Neural crest cell (in vitro differentiated cells): ENCODE measurements at regions not wholly inside any gene's neighbourhood (a gene's known extent, or its start where the extent isn't known, plus 50 kb on each side); places are given as distances from the start of the nearest gene placed in this dataset.
A peak's percentile ranks its signal among the peaks of the same experiment; 100 is the strongest.
"Not testable (repeated sequence)": the region's sequence is repeated elsewhere in the genome, so short reads cannot be mapped to it uniquely, and the experiment has no call there.

Experiments
- DNase-seq: peaks from one replicate; pipeline ENCODE4 v3.0.0; 2021; ENCODE audit warnings: low read depth, mixed read lengths, low spot score
- H3K27ac Mint-ChIP-seq: one replicate; pipeline ENCODE4 v1.8.0; 2021; ENCODE audit warnings: mild to moderate bottlenecking, mixed read lengths; ENCODE audit not compliant: unreplicated experiment
- H3K27me3 Mint-ChIP-seq: 2 replicates; pipeline ENCODE4 v1.8.0; 2021; ENCODE audit warnings: low read depth, mild to moderate bottlenecking, mixed read lengths
- H3K36me3 Mint-ChIP-seq: 2 replicates; pipeline ENCODE4 v1.8.0; 2021; ENCODE audit warnings: low read depth, mild to moderate bottlenecking, mixed read lengths
- H3K4me1 Mint-ChIP-seq: 2 replicates; pipeline ENCODE4 v1.8.0; 2021; ENCODE audit warnings: mixed read lengths
- H3K4me3 Mint-ChIP-seq: one replicate; pipeline ENCODE4 v1.8.0; 2021; ENCODE audit warnings: mild to moderate bottlenecking, mixed read lengths
- H3K9me3 Mint-ChIP-seq: 2 replicates; pipeline ENCODE4 v1.8.0; 2021; ENCODE audit warnings: mixed read lengths

DNA sequence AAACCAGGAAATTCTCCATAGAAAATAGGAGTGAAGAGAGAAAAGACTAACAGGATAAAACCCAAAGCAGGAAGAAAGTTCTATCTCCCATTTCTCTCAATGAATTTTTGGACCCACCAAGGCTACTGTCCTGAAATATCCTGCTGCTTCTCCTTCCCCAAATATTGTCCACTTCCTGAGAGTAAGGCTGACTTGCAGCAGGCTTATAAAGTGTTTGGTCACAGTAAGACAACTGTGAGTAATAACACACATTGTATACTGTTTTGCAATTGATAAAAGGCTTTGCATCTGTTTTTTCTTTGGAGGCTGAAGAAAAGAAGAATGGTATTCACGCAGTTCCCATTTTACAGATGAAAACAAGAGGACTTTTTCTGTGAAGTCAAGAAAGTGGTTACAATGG lies 52.8 kb downstream of the FOXD4L6 start:
- not testable (repeated sequence) for H3K4me1 Mint-ChIP-seq, H3K9me3 Mint-ChIP-seq, H3K27ac Mint-ChIP-seq, DNase-seq, H3K36me3 Mint-ChIP-seq
- Mint-ChIP-seq H3K27me3 (peaks cover 69% of the 10 kb centered on the region), H3K4me3 (peak overlapping the region; percentile 66)

DNA sequence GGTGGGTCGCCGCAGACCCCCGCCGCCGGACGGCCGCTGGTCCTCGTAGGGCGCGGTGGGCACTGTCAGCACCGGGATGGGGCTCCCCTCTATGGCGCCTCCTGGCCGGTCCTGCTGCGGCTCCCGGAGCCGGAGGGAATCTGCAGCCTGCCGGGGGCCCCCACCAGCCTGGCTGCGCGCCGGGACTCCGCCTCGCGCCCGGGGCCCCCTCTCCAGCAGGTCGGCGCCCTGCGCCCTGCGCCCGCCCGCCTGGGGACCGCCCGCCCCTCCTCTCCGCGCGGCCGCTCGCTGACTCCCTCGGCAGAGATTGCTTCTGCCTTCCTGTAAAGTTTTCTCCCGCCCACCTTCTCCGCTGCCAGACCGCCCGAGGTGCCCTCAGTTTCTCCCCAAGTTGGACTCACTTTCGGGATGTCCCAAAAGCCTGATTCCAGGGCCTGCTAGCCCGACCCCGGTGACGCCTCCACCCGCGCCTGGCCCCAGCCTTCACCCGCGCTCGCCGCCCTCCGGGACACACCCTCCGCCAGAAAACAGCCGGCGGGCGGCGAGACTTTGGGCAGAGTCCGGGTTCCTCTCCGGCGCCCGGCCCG lies 54.0 kb downstream of the FOXD4L6 start:
- H3K36me3 Mint-ChIP-seq, H3K4me1 Mint-ChIP-seq, DNase-seq, H3K27ac Mint-ChIP-seq, H3K9me3 Mint-ChIP-seq: not testable (repeated sequence)
- peaks cover 67% of the 10 kb centered on the region for H3K27me3 Mint-ChIP-seq
- peak overlapping the region; percentile 66 for H3K4me3 Mint-ChIP-seq

DNA sequence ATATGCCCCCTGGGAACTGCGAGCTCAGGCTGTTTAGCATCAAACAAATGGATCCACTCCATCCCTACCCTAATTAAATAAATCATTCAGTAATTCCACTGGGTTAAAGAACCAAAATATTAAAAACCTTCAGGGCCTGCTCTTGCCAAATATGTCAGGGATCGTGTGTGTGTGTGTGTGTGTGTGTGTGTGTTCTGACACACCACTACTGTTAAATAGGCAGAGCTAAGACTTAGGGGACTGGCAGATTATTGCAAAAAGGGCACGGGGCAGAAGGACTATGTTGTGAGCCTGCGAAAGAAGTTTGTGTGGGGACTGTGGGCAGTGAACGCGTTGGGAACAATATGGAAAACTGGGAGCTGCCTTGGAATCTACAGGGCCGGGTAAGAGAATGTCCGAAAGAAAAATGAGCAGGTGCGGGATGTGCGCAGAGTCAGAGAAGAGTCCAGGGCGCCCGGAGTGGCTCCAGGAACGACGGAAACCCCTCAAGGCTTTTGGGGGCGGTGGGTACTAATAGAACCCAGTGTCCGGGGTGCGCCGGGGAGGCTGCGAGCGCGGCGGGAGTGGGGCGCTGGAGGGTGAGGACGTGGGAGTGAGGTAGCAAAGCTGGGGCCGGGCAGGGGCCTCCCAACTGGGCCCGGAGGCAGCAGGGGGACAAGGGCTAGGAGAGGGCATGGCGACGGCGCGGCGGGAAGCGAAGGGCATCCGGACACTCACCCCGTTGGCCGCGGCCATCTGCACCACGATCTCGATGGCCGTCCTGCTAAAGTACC lies 54.8 kb downstream of the FOXD4L6 start:
- Mint-ChIP-seq H3K4me3 (peak overlapping the region; percentile 66), H3K27me3 (peaks cover 68% of the 10 kb centered on the region)
- not testable (repeated sequence) for H3K36me3 Mint-ChIP-seq, H3K9me3 Mint-ChIP-seq, H3K4me1 Mint-ChIP-seq, DNase-seq, H3K27ac Mint-ChIP-seq

DNA sequence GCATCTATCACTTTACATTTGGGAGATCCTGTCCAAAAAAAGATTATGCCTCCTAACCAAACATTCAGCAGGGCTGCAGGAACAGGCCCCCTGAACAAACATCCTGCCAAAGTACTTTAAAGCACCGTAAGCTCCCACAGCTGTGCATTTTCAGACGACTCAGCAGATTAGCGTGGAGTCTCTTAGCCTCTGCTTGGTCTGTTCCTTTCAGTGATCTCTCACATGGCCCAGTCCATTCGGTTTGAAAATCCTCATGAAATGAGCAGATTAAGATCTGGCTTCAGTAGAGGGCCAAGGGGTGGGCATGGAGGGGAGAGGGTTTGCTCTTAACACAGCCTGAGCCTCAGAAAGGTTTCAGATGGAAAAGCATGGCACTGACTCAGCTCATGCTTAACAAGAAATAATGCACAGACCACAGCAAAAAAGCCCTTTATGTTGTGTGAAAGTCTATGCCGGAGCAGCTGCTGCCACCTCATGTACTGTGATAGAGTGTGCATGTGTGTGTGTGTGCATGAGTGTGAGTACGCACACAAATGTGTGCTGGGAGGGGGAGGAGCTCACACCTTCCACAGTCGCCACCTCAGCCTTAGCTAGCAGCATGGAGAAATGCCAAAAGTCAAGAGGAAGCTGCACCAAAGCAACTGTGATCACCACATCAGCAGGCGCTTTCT lies 64.2 kb downstream of the FOXD4L6 start:
- DNase-seq, H3K36me3 Mint-ChIP-seq, H3K9me3 Mint-ChIP-seq, H3K27ac Mint-ChIP-seq, H3K4me1 Mint-ChIP-seq, H3K4me3 Mint-ChIP-seq: not testable (repeated sequence)
- peaks cover 34% of the 10 kb centered on the region for H3K27me3 Mint-ChIP-seq

DNA sequence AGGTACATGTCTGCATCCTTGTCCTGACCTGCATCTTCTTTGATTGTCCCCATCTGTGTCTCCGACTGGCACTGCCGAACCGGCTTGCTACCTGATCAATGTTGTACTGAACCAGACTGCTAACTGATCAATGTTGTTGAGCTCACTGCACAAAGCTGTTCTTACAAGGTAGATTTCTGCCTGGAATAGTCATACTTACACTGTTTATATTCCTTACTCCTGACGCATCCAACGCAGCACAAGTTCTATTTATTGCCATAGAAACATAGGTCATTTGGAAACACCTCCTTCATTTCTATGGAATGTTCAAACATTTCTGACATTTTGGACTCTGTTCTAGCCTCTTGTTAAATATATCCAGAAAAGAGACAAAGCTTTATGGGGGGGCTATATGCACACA lies 65.2 kb downstream of the FOXD4L6 start:
- H3K27ac Mint-ChIP-seq, H3K9me3 Mint-ChIP-seq, H3K4me1 Mint-ChIP-seq, DNase-seq, H3K4me3 Mint-ChIP-seq, H3K36me3 Mint-ChIP-seq: not testable (repeated sequence)
- H3K27me3 Mint-ChIP-seq: peaks cover 30% of the 10 kb centered on the region

DNA sequence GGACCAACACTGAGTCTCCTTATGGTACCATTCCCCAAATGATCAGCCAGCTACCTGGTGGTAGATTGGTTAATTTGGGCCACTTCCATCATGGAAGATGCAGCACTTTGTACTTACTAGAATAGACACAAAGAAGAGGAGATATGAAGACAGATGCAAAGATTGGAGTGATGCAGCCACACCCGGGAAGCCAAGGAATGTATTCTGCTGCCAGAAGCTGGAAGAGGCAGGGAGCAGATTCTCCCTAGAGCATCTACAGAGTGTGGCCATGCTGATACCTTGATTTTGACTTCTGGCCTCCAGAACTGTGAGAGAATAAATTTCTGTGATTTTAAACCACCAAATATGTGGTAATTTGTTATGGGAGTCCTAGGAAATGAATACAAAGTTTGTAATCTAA lies 68.9 kb downstream of the FOXD4L6 start:
- H3K4me1 Mint-ChIP-seq, H3K4me3 Mint-ChIP-seq, H3K9me3 Mint-ChIP-seq, H3K27ac Mint-ChIP-seq, H3K36me3 Mint-ChIP-seq, DNase-seq: not testable (repeated sequence)
- H3K27me3 Mint-ChIP-seq: peaks cover 24% of the 10 kb centered on the region

DNA sequence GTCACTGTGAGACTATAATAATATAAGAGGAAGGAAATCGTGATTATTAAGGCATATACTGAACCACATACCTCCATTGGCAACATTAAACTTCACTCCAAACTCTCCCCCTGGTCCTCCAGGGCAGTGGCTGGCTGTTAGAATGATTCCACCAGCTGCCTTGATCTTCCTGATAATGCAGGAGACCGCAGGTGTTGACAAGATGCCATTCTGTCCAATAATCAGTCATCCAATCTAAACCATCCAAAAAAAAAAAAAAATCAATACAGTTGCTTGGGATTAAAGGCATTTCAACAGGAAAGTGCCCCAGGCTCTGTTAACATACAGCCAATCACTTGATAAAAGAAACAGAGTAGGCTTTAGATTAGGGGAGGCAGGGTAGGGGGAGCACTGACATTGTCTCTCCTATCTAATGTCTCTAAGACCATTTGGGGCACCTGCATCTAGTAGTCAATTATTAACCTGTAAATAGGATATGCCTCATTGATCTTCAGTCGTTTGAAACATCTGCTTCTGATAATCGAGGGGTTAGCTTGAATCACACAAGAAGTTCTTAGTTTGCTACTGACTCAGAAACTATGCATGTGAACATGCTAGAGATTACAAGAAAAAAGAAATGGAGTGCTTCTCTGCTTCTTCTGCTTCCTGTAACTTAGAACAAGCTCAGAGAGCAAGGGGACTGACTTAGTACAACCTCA lies 74.7 kb downstream of the FOXD4L6 start:
- not testable (repeated sequence) for DNase-seq, H3K27me3 Mint-ChIP-seq, H3K36me3 Mint-ChIP-seq, H3K4me1 Mint-ChIP-seq, H3K4me3 Mint-ChIP-seq, H3K27ac Mint-ChIP-seq, H3K9me3 Mint-ChIP-seq

DNA sequence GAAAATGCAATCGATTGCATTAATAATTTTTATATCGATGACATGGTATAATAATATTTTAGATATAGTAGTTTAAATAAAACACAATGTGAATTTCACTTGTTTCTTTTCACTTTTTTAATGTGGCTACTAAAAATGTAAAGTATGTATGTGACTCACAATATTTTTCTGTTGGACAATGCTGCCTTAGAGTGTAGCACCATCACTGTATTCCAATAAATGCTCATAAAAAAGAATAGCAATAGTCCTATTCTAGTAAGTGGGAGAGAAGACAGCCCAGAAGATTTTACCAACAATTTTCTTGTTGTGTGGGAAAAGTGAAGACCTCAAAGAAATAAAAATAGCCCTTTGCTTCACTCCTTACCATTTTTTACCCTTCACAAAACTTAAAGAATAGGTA lies 79.8 kb downstream of the FOXD4L6 start:
- DNase-seq, H3K4me3 Mint-ChIP-seq, H3K27me3 Mint-ChIP-seq: not testable (repeated sequence)

DNA sequence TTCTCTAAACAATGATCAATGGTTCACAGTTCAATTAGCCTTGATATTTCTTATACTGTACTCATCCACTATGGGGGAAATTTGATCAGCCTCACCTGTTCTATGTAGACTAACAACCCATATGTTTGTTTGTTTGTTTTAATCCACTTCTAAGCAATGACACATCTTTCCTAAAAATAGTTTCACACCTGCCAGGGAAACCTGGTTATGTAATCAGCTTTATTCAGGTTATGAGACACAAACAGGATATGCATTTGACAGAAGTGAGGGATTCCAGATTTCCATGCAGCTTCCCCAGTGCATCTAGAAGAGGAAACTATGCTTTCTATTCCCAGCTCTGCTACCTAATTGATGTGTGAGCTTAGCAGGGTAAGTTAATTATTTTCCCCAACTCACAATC lies 80.7 kb downstream of the FOXD4L6 start:
- H3K27me3 Mint-ChIP-seq, H3K4me3 Mint-ChIP-seq, H3K9me3 Mint-ChIP-seq, DNase-seq, H3K4me1 Mint-ChIP-seq, H3K36me3 Mint-ChIP-seq, H3K27ac Mint-ChIP-seq: not testable (repeated sequence)

More for the DNA sequence above, 79.8 kb downstream of the FOXD4L6 start:
- H3K36me3 Mint-ChIP-seq, H3K4me1 Mint-ChIP-seq, H3K9me3 Mint-ChIP-seq, H3K27ac Mint-ChIP-seq: not testable (repeated sequence)

DNA sequence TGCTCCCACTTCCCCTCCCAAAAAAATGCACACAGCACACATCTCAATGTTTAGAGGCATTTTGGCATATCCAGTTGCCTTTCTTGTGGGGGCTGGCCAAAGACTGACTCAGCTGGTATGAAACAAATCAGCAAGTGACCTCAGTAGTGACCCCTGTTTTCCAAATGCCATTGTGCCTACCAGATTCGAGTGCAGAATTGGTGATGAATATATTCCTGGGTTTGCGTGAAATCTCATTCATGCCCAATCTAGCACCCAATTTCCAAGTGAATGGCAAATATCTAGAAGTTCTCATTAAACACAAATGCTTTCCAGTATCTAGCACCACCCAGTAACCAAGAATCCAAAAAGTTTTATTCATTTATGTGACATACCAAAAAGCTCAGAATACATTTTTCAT lies 83.6 kb downstream of the FOXD4L6 start:
- not testable (repeated sequence) for H3K36me3 Mint-ChIP-seq, DNase-seq, H3K4me3 Mint-ChIP-seq, H3K27me3 Mint-ChIP-seq, H3K9me3 Mint-ChIP-seq, H3K27ac Mint-ChIP-seq, H3K4me1 Mint-ChIP-seq

DNA sequence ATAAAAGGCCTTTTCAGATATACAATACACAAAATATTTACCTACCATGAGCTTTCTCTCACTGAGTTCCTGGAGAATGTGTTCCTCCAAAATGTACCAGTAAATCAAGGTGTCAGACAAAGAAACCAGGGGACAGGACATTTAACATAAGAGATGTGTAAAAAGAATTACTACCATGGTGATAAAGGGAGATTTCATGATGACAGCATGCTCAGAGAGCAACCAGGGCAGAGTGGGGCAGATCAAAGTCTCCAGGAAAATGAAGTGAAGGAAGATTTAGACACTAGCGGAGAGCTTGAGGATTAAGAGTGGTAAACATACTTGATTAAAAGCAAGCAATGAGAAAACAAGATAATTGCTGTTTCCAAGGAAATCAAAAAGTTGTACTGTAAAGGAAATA lies 85.0 kb downstream of the FOXD4L6 start:
- not testable (repeated sequence) for H3K27me3 Mint-ChIP-seq, H3K4me3 Mint-ChIP-seq

DNA sequence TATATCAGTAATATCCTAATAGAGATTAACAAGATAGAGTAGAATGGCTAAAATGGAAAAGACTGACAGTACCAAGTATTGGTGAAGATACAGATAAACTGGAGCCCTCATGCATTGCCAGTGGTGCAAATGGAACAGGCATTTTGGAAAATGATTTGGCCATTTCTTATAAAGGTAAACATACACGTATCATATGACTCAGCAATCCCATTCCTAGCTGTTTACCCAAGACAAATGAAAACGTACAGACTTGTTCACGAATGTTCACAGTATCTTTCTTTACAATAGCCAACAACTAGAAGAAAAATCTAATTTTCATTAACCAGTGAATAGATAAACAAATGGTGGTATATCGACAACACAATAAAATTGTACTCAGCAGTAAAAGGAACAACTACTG lies 86.4 kb downstream of the FOXD4L6 start:
- H3K27me3 Mint-ChIP-seq, H3K9me3 Mint-ChIP-seq, H3K36me3 Mint-ChIP-seq, H3K4me1 Mint-ChIP-seq, DNase-seq, H3K27ac Mint-ChIP-seq, H3K4me3 Mint-ChIP-seq: not testable (repeated sequence)

More for the DNA sequence above, 85.0 kb downstream of the FOXD4L6 start:
- H3K4me1 Mint-ChIP-seq, H3K9me3 Mint-ChIP-seq, H3K36me3 Mint-ChIP-seq, DNase-seq, H3K27ac Mint-ChIP-seq: not testable (repeated sequence)

DNA sequence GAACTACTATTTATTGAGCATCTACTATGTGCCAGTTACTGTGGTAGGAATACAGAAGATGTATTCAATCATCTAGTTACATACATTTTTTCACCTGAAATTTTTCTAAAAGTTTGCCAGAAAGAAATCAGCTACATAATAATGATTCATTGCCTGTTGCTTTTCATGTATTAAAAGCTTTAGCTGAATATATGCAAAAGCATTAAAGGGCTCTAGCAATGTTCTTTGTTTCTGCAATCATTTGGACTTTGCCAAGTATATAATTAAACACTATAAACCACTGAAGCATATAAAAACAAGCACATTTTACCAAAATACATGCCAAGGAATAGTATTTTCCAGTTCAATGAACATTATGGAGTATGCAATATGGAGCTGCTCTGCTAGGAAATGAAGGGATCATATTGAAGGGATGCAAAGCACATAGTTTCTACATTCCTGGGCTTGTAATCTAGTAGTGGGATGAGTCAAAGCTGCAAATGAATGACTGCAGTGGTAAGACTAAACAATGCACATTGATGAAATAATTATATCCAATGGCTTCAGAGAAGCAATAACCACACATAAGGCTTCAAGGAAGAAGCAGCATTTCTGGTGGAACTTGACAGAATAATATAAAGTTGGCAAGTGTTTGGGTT lies 87.7 kb downstream of the FOXD4L6 start:
- H3K36me3 Mint-ChIP-seq, H3K27ac Mint-ChIP-seq, DNase-seq, H3K9me3 Mint-ChIP-seq, H3K4me1 Mint-ChIP-seq, H3K4me3 Mint-ChIP-seq, H3K27me3 Mint-ChIP-seq: not testable (repeated sequence)
